NCI-H345 treated with DMSO at 0.1 percent for 48 hours (cell line): ENCODE measurements at regions not wholly inside any gene's neighbourhood (a gene's known extent, or its start where the extent isn't known, plus 50 kb on each side); places are given as distances from the start of the nearest gene placed in this dataset.
"Not testable (repeated sequence)": the region's sequence is repeated elsewhere in the genome, so short reads cannot be mapped to it uniquely, and the experiment has no call there.

Experiments
- DNase-seq: peaks from one replicate; lab custom pipeline; 2025; ENCODE audit not compliant: unreplicated experiment; lab: John Stamatoyannopoulos, UW

DNA sequence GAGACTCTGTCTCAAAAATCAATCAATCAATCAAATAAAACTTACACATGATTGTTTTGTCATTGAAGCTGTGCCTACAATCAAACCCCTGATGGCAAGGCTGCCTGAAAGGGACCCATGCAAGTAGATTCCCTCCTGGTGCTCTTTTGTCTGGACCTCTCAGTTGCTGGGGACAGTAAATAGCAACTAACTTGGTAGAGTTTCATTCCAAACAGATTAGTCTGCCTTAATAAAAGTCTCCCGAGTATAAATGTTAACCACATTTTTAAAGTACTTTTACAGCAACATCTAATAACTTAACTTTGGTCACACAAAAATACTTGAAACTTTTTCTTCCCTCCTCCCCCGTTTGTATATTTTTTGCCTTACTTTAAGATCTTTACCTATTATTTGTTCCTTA lies 105.5 kb downstream of the FEM1C start:
- DNase-seq, result no peak

- DNase-seq, result no peak
Measured at GRCh38 chr5:115435778-115436712, 108.5 kb downstream of the FEM1C start.

GRCh38 chr5:115435065-115435777 lies 109.4 kb downstream of the FEM1C start:
- DNase-seq, result no peak

DNA sequence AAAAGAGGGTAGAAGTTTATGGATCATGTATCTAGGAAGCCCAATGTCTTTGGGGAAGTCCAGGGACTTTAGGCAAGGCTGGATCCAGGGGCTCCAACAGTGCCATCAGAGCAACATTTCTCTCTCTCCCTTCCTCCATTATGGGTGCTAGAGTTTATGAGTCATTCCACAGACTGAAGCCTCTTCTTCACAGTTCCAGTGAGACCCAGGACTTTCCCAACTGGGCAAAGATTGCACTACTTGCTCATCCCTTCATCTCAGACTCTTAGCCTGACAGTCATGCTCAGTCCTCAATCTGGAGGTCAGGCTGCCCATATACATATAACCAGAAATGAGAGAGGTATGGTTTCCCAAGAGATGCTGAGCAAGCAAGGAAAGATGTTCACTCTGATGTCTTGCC lies 110.7 kb downstream of the FEM1C start:
- DNase-seq, result no peak

DNA sequence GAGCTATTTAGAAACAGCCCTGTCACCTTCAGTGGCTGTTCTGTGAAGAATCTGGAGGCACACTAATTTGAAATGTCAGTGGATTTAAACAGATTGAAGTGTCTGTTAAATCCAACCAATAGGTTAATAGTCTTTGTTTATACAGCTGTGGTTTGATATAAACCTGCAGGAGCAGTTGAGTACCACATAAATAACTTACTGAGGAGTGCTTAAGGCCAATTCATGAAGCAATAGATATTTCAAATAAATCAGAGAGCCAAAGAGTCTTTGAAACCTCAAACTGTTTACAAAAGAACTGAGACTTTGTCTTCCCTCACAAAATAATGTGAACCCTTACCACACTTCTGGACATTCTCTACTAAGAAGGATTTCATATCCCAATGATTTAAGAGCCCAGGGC lies 111.9 kb downstream of the FEM1C start:
- DNase-seq, result peak; percentile 61

DNA sequence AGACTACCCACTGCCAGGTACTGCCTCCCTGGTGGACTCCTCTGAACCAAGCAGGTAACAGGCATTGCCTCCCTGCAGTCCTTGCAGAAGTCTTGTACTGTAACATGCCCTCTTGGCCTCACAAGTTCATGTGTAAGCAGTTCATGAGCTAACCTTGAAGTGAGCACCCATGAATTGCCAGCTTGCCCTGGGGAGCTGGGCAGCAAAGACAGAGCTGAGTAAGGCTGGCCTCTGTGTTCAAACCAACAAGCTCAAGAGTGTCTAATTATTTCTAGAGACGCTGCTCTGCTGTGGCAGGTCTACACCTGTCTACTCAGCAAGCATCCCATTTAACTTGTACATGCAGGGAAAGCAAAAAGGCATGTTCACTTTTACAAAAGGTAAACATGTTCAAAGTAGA lies 113.5 kb downstream of the FEM1C start:
- DNase-seq, result peak; percentile 59

GRCh38 chr5:115430374-115430773 lies 114.2 kb downstream of the FEM1C start:
- DNase-seq, result peak; percentile 44

- no peak for DNase-seq
Measured at GRCh38 chr5:115429345-115429940, 115.1 kb downstream of the FEM1C start.

- DNase-seq, result no peak
Measured at GRCh38 chr5:115428676-115429075, 115.9 kb downstream of the FEM1C start.

DNA sequence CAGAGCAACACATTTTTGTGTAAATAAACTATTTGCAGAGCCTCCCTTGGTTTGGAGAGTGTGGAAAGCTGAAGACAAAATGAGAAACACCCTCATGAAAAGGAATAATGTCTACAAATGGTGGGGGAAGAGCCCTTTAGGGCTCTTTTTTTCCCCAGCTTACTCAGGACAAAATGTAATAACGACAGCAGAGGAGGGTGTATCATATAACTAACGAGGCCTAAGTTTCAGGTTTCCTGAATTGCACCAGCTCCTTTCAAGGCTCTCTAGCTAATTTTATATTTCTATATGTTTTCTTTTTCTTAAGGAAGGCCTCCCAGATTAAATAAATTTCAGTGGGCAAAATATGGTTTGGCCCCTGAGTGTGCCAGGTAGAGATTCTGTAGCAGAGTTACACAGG lies 116.3 kb downstream of the FEM1C start:
- no peak for DNase-seq

DNA sequence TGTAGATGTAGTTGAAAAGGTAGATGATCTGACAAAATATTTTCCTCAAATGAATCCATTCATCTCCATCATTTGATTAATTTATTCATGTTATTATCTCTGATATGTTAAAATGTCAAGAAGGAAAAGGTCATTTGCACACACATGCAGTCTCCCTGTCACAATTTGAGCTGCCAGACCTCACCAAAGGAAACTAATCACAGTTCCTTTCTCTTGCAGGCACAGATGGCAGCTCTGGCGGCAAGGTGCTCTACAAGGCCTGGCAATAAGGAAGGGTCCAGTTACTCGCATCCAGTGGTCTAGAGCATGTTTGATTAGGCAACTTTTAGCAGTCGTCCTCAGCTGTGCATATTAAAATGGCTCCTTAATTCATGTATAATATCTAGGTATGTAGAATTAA lies 120.1 kb downstream of the FEM1C start:
- no peak for DNase-seq

DNA sequence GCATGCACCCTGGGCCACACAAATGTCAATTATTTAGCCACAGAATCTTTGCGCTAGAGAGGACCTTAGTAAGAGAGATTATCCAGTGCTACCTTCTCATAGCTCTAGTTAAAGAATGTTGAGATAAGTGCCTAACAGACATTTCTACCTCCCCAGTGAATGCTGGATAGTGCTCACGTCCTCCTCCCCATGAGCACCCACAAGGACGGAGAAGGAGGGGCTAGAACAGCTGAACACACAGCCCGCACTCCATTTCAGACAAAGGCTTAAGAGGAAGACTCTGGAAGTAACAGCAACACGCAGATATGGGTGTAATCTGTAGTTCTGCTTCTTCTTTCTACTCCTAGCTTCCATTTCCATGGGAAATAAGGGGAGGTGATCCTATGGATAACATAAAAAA lies 120.5 kb downstream of the FEM1C start:
- DNase-seq, result no peak

DNA sequence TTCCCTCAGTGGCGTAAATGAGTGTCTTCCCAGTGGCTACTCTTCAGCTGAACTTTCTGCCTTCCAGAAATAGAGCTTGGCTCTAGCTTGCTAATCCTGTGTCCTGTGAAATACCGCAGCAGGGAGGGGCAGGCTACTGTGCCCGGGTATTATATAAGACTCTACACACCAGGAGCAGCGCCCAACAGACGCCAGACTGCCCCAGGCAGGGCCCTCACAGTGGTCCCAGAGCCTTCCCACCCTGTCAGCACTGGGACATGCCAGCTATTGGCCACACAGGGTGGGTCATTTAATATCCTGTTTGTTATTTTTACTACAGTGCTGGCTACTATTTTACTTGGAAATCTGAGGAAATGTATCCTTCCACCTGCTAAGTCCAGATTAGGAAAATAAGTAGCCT lies 121.0 kb downstream of the FEM1C start:
- DNase-seq, result no peak

DNA sequence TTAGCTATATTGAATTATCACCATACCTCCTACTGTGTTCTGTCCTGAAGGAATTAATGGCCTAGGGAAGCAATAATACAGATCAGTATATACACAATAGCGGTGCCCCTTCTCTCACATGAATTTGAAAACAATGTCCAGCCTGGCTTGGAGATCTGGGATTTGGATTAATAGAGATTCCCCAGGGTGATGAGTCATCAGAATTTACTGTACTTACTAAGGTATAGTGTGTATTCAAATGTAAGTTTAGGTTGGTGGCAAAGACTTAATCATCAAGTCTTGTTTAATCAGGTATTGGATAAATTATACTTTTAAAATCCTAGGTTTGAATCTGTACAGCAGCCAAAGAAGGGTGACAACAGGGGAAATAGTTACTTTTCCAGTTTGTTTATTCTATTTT lies 121.5 kb downstream of the FEM1C start:
- DNase-seq, result no peak

GRCh38 chr5:115420812-115421211 lies 123.8 kb downstream of the FEM1C start:
- not testable (repeated sequence) for DNase-seq

DNA sequence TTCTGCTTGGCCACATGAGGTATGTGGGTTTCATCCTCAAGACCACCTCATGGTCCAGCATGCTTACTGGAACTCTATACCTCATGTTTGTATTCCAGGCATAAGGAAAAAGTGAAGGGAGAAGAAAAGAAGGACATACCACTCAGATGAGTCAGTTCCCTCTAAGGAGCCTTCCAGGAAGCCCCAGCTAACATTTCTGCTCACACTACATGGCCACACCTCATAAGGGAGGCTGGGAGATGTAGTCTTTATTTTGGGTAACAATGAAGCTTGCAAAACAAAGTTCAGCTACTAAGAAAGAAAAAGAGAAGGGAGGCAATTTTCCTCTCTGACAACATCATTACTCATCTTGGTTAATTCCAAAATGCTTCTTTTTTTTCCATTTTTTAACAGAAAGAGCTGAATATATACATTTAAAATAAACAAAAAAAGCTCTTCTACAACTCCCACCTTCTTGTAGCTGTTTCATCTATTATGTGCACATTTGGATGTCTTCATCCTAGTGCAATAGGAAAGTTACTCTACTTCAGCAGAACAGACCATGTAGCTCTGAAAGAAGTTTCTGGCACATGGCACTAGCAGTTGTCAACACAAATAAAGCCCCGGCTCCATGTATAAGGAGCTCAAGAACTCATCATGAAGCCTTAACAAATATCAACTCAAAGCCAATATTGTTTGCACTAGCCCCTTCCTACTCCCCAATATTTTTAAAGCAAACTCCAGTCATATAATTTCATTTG lies 123.6 kb upstream of the CCDC112 start:
- no peak for DNase-seq

DNA sequence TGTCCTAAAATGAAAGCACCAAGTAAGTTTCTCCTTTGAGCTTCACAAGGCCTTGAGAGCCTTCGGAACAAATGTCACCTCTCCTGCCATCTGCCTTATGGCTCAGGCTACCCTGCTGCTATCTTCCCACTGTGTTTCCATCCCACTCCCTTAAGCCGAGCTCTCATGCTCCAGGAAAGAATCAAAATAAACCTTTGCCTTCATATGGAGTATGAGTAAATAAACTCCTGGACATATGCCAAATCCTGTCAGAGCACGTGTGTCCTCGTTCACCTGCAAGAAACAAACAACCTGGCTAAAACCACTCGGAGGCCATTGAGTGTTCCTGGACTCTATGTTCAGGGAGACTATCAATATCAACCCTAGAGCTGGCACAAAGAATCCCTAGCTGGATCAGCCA lies 122.3 kb upstream of the CCDC112 start:
- peak; percentile 97 for DNase-seq

DNA sequence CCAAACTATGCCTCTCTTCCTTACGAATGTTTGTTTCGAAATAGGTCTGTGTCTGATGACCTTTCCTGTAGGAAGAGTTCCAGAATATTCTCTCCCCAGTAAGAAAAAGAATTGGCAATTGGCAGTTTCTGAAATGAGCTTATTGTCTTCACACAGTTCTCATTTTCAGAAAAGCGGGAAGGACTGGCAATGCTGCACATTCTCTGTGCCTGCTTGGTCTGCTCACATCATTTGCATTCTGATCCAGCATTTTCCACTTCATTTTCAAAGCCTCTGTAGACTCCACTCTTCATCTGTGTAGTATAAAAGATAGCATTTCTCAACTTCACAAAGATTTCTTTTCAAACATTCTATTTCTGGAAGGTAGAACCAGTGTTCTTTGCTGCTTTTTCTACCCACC lies 120.6 kb upstream of the CCDC112 start:
- DNase-seq, result no peak

DNA sequence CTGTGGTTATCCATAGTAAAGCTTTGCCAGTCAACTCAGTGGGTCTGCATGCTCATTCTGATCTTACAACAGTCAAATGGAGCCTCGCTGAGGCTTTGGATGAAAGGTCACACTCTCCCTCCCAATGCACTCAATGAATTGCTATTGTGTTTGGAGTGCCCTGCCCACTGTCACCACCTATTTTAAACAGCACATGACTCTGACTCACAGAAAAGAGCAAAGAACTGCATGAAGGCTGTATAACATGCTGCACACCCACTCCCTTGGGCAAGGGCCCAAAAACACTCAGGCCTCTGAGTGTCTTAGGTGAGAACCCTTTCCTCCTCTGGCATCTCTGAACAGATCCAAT lies 118.7 kb upstream of the CCDC112 start:
- no peak for DNase-seq

DNA sequence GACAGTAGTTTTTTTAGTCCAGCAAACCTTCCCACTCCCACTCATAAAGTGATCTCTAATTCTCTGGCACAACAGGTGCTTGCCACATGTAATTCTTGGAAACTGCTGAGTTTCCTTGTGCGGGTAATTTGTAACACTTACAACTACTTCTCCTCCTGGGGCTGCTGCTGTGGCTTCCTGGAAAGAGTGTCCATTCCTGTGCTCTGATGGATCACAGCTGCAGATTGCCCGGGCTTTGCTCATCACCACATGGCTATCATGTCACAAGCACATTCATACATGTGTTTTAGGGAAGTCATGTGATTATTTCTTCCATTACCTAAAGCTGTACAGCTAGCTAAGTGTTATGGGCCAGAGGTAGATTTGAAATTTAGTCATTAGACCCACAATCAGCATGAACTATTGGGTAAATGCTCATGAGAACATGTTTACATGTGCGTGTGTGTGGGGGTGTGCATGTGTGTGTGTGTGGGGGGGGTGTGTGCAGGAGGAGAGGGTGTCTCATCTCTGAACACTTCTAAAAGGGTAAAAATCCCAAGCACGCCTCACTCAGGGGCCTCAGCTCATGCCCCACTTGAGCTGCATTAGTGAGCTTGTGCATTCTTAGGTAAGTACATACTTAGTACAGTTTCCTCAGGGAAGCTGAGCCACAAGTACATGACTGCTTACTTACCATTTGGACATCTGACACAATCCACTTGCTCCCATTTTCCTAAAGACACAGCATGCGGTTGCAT lies 118.1 kb upstream of the CCDC112 start:
- DNase-seq, result no peak

GRCh38 chr5:115413651-115414050 lies 117.2 kb upstream of the CCDC112 start:
- no peak for DNase-seq
